ENCODE measurements at regions not wholly inside any gene's neighbourhood (a gene's known extent, or its start where the extent isn't known, plus 50 kb on each side); places are given as distances from the start of the nearest gene placed in this dataset.

DNA sequence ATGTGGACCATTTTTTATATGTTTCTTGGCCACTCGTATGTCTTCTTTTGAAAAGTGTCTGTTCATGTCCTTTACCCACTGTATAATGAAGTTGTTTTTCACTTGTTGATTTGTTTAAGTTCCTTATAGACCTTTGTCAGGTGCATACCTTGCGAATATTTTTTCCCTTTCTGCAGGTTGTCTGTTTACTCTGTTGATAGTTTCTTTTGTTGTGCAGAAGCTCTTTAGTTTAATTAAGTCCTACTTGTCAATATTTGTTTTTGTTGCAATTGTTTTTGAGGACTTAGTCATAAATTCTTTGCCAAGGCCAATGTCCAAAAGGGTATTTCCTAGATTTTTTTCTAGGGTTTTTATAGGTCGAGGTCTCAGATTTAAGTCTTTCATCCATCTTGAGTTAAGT is 66.2 kb downstream of the UNC5CL start (continued):
- TF ChIP-seq HNF4G (IDR thresholded peaks at IDR 0.05; ENCODE audit: borderline replicate concordance, low read depth, low read length) (peak; percentile 28; the same call in 1 of the 2 replicates), HNF4G (CRISPR knock-in tag; IDR thresholded peaks at IDR 0.05; ENCODE audit: borderline replicate concordance, low read depth) (no peak), KLF6 (CRISPR knock-in tag; IDR thresholded peaks at IDR 0.05) (0 out of 2 replicates have a peak, but pooled peaks have one; percentile 26), ZNF274 (CRISPR knock-in tag; IDR thresholded peaks at IDR 0.05) (no peak), TEAD3 (CRISPR knock-in tag; optimal IDR thresholded peaks at IDR 0.05; ENCODE audit: borderline replicate concordance) (peak; percentile 40), NFE2L1 (CRISPR knock-in tag; IDR thresholded peaks at IDR 0.05; ENCODE audit: borderline replicate concordance) (no peak), ZNF260 (CRISPR knock-in tag; IDR thresholded peaks at IDR 0.05; ENCODE audit: borderline replicate concordance, low read depth) (no peak), ZBTB7B (CRISPR knock-in tag; IDR thresholded peaks at IDR 0.05) (no peak), RBFOX2 (IDR thresholded peaks at IDR 0.05; ENCODE audit: low read depth, low read length) (no peak), ZNF20 (CRISPR knock-in tag; IDR thresholded peaks at IDR 0.05) (no peak), ZNF670 (CRISPR knock-in tag; IDR thresholded peaks at IDR 0.05; ENCODE audit: borderline replicate concordance) (no peak), EP300 (IDR thresholded peaks at IDR 0.05; ENCODE audit: low read depth in 2 of 2, low read length in 2 of 2) (peak in 1 of 2 experiments; percentile 75; a peak in 2 of 4 replicates), EP300 (CRISPR knock-in tag; IDR thresholded peaks at IDR 0.05; ENCODE audit: borderline replicate concordance) (no peak), ZNF792 (CRISPR knock-in tag; IDR thresholded peaks at IDR 0.05) (no peak), TOE1 (CRISPR knock-in tag; IDR thresholded peaks at IDR 0.05) (no peak), FOSL1 (CRISPR knock-in tag; IDR thresholded peaks at IDR 0.05; ENCODE audit: borderline replicate concordance) (peak; percentile 50; the same call in 1 of the 2 replicates), BRD4 (CRISPR knock-in tag; IDR thresholded peaks at IDR 0.05) (no peak), ZFAT (CRISPR knock-in tag; conservative IDR thresholded peaks at IDR 0.05) (no peak), MTA1 (CRISPR knock-in tag; IDR thresholded peaks at IDR 0.05; ENCODE audit: borderline replicate concordance) (no peak), TAF15 (IDR thresholded peaks at IDR 0.05; ENCODE audit: low read depth, low read length, poor library complexity, severe bottlenecking) (no peak), TCF12 (IDR thresholded peaks at IDR 0.05) (no peak), TCF12 (CRISPR knock-in tag; IDR thresholded peaks at IDR 0.05) (no peak)
- TF ChIP-seq, protein P1, sequence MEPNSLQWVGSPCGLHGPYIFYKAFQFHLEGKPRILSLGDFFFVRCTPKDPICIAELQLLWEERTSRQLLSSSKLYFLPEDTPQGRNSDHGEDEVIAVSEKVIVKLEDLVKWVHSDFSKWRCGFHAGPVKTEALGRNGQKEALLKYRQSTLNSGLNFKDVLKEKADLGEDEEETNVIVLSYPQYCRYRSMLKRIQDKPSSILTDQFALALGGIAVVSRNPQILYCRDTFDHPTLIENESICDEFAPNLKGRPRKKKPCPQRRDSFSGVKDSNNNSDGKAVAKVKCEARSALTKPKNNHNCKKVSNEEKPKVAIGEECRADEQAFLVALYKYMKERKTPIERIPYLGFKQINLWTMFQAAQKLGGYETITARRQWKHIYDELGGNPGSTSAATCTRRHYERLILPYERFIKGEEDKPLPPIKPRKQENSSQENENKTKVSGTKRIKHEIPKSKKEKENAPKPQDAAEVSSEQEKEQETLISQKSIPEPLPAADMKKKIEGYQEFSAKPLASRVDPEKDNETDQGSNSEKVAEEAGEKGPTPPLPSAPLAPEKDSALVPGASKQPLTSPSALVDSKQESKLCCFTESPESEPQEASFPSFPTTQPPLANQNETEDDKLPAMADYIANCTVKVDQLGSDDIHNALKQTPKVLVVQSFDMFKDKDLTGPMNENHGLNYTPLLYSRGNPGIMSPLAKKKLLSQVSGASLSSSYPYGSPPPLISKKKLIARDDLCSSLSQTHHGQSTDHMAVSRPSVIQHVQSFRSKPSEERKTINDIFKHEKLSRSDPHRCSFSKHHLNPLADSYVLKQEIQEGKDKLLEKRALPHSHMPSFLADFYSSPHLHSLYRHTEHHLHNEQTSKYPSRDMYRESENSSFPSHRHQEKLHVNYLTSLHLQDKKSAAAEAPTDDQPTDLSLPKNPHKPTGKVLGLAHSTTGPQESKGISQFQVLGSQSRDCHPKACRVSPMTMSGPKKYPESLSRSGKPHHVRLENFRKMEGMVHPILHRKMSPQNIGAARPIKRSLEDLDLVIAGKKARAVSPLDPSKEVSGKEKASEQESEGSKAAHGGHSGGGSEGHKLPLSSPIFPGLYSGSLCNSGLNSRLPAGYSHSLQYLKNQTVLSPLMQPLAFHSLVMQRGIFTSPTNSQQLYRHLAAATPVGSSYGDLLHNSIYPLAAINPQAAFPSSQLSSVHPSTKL (CRISPR knock-in tag; IDR thresholded peaks at IDR 0.05): peak; percentile 75
- TF ChIP-seq, protein P2, sequence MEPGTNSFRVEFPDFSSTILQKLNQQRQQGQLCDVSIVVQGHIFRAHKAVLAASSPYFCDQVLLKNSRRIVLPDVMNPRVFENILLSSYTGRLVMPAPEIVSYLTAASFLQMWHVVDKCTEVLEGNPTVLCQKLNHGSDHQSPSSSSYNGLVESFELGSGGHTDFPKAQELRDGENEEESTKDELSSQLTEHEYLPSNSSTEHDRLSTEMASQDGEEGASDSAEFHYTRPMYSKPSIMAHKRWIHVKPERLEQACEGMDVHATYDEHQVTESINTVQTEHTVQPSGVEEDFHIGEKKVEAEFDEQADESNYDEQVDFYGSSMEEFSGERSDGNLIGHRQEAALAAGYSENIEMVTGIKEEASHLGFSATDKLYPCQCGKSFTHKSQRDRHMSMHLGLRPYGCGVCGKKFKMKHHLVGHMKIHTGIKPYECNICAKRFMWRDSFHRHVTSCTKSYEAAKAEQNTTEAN (CRISPR knock-in tag; conservative IDR thresholded peaks at IDR 0.05): no peak
- TF ChIP-seq, protein P3, sequence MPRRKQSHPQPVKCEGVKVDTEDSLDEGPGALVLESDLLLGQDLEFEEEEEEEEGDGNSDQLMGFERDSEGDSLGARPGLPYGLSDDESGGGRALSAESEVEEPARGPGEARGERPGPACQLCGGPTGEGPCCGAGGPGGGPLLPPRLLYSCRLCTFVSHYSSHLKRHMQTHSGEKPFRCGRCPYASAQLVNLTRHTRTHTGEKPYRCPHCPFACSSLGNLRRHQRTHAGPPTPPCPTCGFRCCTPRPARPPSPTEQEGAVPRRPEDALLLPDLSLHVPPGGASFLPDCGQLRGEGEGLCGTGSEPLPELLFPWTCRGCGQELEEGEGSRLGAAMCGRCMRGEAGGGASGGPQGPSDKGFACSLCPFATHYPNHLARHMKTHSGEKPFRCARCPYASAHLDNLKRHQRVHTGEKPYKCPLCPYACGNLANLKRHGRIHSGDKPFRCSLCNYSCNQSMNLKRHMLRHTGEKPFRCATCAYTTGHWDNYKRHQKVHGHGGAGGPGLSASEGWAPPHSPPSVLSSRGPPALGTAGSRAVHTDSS (CRISPR knock-in tag; conservative IDR thresholded peaks at IDR 0.05): no peak
- TF ChIP-seq, protein P4, sequence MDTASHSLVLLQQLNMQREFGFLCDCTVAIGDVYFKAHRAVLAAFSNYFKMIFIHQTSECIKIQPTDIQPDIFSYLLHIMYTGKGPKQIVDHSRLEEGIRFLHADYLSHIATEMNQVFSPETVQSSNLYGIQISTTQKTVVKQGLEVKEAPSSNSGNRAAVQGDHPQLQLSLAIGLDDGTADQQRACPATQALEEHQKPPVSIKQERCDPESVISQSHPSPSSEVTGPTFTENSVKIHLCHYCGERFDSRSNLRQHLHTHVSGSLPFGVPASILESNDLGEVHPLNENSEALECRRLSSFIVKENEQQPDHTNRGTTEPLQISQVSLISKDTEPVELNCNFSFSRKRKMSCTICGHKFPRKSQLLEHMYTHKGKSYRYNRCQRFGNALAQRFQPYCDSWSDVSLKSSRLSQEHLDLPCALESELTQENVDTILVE (CRISPR knock-in tag; IDR thresholded peaks at IDR 0.05): no peak
